PC-9 (cell line): ENCODE measurements at regions not wholly inside any gene's neighbourhood (a gene's known extent, or its start where the extent isn't known, plus 50 kb on each side); places are given as distances from the start of the nearest gene placed in this dataset.

Experiments used
- BruUV-seq: library from RNA; stranded (reverse); fragments of 400-500 nt; replicated peaks from 2 replicates; lab custom pipeline; 2021; lab: Mats Ljungman, UMichigan
- CTCF ChIA-PET: fragments of 300-600 bp; sonication (Branson Sonifier 250); formaldehyde crosslinking; loops from one replicate; lab custom pipeline; 2022; ENCODE audit warnings: antibody characterized with exemption; lab: Charles Lee
- POLR2A ChIA-PET: fragments of 300-600 bp; sonication (Branson Sonifier 250); formaldehyde crosslinking; loops from one replicate; lab custom pipeline; 2022; ENCODE audit warnings: antibody characterized with exemption; ENCODE audit not compliant: unreplicated experiment; lab: Charles Lee
- DNase-seq, 2 experiments: peaks; one replicate each; pipeline versions ENCODE4 v3.0.0 to v3.0.0-alpha.2; 2015 to 2022; ENCODE audit warnings: mixed read lengths in 1 of 2
- H2AFZ ChIP-seq: fragments of 200-600 bp; sonication (generic); 2 replicates; pipeline ENCODE4 v1.8.1; 2017; ENCODE audit warnings: antibody characterized with exemption
- H3F3A ChIP-seq: fragments of 200-600 bp; sonication (generic); 2 replicates; pipeline ENCODE4 v1.8.1; 2017; ENCODE audit warnings: antibody characterized with exemption, mild to moderate bottlenecking, low read depth; ENCODE audit not compliant: insufficient read depth
- H3K27ac ChIP-seq: fragments of 200-600 bp; sonication (generic); 2 replicates; pipeline ENCODE4 v1.6.1; 2016; ENCODE audit warnings: mixed run types
- H3K27me3 ChIP-seq: fragments of 200-600 bp; sonication (generic); 2 replicates; pipeline ENCODE4 v1.6.1; 2016; ENCODE audit warnings: low read depth, mixed run types; ENCODE audit not compliant: insufficient read depth
- H3K36me3 ChIP-seq: fragments of 200-600 bp; sonication (generic); 2 replicates; pipeline ENCODE4 v1.6.1; 2016; ENCODE audit warnings: low read depth, mixed run types
- H3K4me1 ChIP-seq: fragments of 200-600 bp; sonication (generic); replicated peaks from 2 replicates; pipeline ENCODE4 v1.6.1; 2016; ENCODE audit warnings: mixed run types; ENCODE audit not compliant: insufficient read depth
- H3K4me2 ChIP-seq: fragments of 200-600 bp; sonication (generic); 2 replicates; pipeline ENCODE4 v1.6.1; 2017; ENCODE audit warnings: mixed run types
- H3K4me3 ChIP-seq: fragments of 200-600 bp; sonication (generic); 2 replicates; pipeline ENCODE4 v1.6.1; 2016; ENCODE audit warnings: mixed run types
- H3K79me2 ChIP-seq: fragments of 200-600 bp; sonication (generic); 2 replicates; pipeline ENCODE4 v1.6.1; 2017; ENCODE audit warnings: low read depth, mixed run types
- H3K9me2 ChIP-seq: fragments of 200-600 bp; sonication (generic); 2 replicates; pipeline ENCODE4 v1.8.1; 2017; ENCODE audit warnings: mild to moderate bottlenecking; ENCODE audit not compliant: insufficient read depth
- H3K9me3 ChIP-seq: fragments of 200-600 bp; sonication (generic); 2 replicates; pipeline ENCODE4 v1.8.1; 2016; ENCODE audit warnings: low read depth; ENCODE audit not compliant: insufficient read depth
- H4K20me1 ChIP-seq: fragments of 200-600 bp; sonication (generic); 2 replicates; pipeline ENCODE4 v1.8.1; 2017; ENCODE audit not compliant: insufficient read depth
- CTCF ChIP-seq: fragments of 200-600 bp; sonication (generic); conservative IDR thresholded peaks from 2 replicates; pipeline ENCODE4 v1.6.1; 2017; ENCODE audit warnings: mixed run types, antibody characterized with exemption, mild to moderate bottlenecking, moderate library complexity
- EZH2 ChIP-seq: fragments of 200-600 bp; sonication (generic); IDR thresholded peaks from 2 replicates; pipeline ENCODE4 v1.8.0; 2017; ENCODE audit warnings: antibody characterized with exemption, low read depth
- intact Hi-C: fragments of 100-400 bp; cut with micrococcal nuclease; formaldehyde crosslinking; loops from one replicate; pipeline ENCODE4 v1.10.0; 2022; ENCODE audit not compliant: unreplicated experiment

DNA sequence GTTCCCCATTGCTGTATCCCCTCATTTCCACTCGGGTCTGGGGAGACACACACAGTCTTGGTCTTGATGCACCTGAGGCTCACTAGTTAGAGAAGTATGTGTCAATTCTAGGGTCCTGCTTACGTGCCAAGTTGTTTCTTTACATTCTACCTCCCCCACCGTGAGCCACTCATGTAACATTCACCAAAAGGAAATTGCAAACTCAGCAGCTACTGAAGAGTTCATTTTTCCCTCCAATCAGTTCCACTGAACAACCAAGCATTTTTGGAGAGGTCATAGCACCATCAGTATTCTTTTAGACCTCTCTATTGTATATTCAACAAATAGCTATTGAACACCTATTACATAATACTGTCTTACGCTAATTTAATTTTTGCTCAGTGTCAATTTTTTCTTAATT is 281.1 kb downstream of the SH3GL2 start:
- POLR2A ChIA-PET = no interaction called here
- H4K20me1 ChIP-seq = no peaks in the 10 kb centered on the region
- intact Hi-C loops = no loop called here
- no peaks in the 10 kb centered on the region for H3K36me3 ChIP-seq
- H3K27ac ChIP-seq = no peak overlapping the region
- no peaks in the 10 kb centered on the region for H3F3A ChIP-seq
- no peak overlapping the region for H3K4me3 ChIP-seq
- no peaks in the 10 kb centered on the region for H3K9me3 ChIP-seq
- CTCF ChIA-PET = no interaction called here
- no peaks in the 10 kb centered on the region for H3K79me2 ChIP-seq
- H3K9me2 ChIP-seq = no peaks in the 10 kb centered on the region
- DNase-seq = no peak
- no peaks in the 10 kb centered on the region for H3K4me1 ChIP-seq
- no peak overlapping the region for H2AFZ ChIP-seq
- H3K27me3 ChIP-seq = no peaks in the 10 kb centered on the region; the same call in 1 of the 2 replicates
- no peak for TF ChIP-seq EZH2
- no peak for TF ChIP-seq CTCF
- no peak overlapping the region for H3K4me2 ChIP-seq
- no TSS peak for BruUV-seq

GRCh38 chr9:17862101-17862500 is 283.2 kb downstream of the SH3GL2 start:
- ChIA-PET POLR2A (no interaction called here), CTCF (no interaction called here)
- H3K4me2 ChIP-seq = no peak overlapping the region
- no peaks in the 10 kb centered on the region for H3K27me3 ChIP-seq
- H3K36me3 ChIP-seq = no peaks in the 10 kb centered on the region
- no peak for TF ChIP-seq CTCF
- no peak for TF ChIP-seq EZH2
- no TSS peak for BruUV-seq
- no peak overlapping the region for H3K27ac ChIP-seq
- no peaks in the 10 kb centered on the region for H3F3A ChIP-seq
- H3K79me2 ChIP-seq = no peaks in the 10 kb centered on the region
- H4K20me1 ChIP-seq = no peaks in the 10 kb centered on the region
- no peak overlapping the region for H3K4me3 ChIP-seq
- no peak overlapping the region for H2AFZ ChIP-seq
- no peaks in the 10 kb centered on the region for H3K4me1 ChIP-seq
- no peak for DNase-seq
- intact Hi-C loops = no loop called here
- no peaks in the 10 kb centered on the region for H3K9me3 ChIP-seq
- no peaks in the 10 kb centered on the region for H3K9me2 ChIP-seq

GRCh38 chr9:17862629-17863028 is 283.8 kb downstream of the SH3GL2 start:
- ChIA-PET CTCF (no interaction called here), POLR2A (no interaction called here)
- TF ChIP-seq EZH2 (no peak), CTCF (no peak)
- Histone ChIP-seq H3K79me2 (no peaks in the 10 kb centered on the region), H2AFZ (no peak overlapping the region), H3K27me3 (no peaks in the 10 kb centered on the region), H3K4me2 (no peak overlapping the region), H4K20me1 (no peaks in the 10 kb centered on the region), H3K9me3 (no peaks in the 10 kb centered on the region), H3K4me3 (no peak overlapping the region), H3K27ac (no peak overlapping the region), H3F3A (no peaks in the 10 kb centered on the region), H3K9me2 (no peaks in the 10 kb centered on the region), H3K4me1 (no peaks in the 10 kb centered on the region), H3K36me3 (no peaks in the 10 kb centered on the region)
- no peak for DNase-seq
- intact Hi-C loops = no loop called here
- no TSS peak for BruUV-seq
